Head of caudate nucleus (tissue), 42 donors: ENCODE measurements at regions not wholly inside any gene's neighbourhood (a gene's known extent, or its start where the extent isn't known, plus 50 kb on each side); places are given as distances from the start of the nearest gene placed in this dataset.
"Not testable (repeated sequence)": the region's sequence is repeated elsewhere in the genome, so short reads cannot be mapped to it uniquely, and the experiment has no call there.

Experiments used
- DNase-seq, 42 donors: peaks; one replicate each; pipeline versions ENCODE4 v3.0.0 to v3.0.0-alpha.2; 2020 to 2021; ENCODE audit warnings: mixed read lengths in 7 of 42
- intact Hi-C: fragments of 100-400 bp; cut with DNase I; formaldehyde crosslinking; loops from one replicate; pipeline ENCODE4 v1.15.0; 2022

DNA sequence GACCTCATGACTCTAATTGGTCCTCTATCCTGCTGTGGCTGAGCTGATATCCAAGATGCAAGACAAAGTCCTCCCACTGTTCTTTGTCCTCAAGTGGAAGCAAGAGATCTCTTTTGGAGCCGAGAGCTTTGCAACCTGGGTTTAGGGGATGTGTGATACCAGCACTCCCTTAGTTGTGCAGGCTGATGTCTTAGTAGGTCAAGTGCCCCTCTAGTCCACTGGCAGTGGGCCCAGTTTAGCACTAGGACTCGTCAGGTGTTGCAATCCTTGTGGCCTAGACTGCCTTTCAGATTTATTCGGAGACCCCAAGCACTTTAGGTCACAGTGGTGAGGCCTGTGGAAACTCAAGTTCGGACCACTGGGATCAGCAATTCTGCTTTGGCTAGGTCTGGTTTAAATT, 64.0 kb downstream of the GPRASP3 start:
- no peak for DNase-seq
- intact Hi-C loops, result no loop called here

DNA sequence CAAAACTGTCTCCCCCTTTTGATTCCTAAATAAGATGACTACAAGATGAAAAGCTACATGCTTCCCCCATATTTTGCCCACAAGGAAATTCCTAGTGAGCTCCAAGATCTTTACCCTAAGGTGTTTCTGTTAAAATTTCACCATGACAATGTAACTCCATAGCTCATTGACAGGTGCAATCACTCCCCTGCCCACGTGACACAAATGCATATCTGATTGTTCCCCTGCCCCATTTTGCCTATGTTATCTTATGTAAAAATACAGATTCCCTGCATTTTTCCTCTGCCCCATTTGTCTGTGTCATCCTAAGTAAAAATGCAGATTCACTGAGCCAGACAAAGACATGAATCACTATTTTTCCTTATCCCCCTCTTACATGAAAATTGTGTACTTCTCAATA, 66.7 kb downstream of the GPRASP3 start:
- intact Hi-C loops, result no loop called here
- no peak for DNase-seq

GRCh38 chrX:102808336-102808735, 87.8 kb downstream of the GPRASP3 start:
- intact Hi-C loops, result no loop called here
- DNase-seq, result no peak

- intact Hi-C loops, DNase-seq: not testable (repeated sequence)
Measured at GRCh38 chrX:102818269-102818668, 97.7 kb downstream of the GPRASP3 start.

DNA sequence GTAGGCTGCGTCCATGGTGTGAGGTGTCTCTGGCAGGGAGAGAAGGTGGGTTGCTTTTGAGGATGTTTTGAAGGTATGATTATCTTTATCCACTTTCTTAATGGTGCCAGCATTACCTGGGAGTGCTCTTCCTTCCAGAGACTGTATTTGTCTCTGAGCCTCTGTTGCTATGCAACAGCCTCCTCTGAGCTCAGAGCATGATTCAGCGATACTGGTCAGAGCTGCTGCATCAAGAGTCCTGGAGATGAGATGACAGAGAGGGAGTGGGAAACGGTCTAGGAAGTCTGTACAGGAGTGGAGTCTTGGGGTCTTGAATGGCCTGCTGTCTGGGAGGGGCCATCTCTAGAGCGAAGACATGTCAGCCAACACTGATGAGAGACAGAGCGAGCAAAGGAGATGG, 104.4 kb upstream of the RAB40AL start:
- intact Hi-C loops, result no loop called here
- DNase-seq, result peak in 35 of 42 donors; percentile 3 to 77 (median 27)

- DNase-seq, result peak in 1 of 42 donors; percentile 2
- intact Hi-C loops, result no loop called here
Measured at GRCh38 chrX:102833136-102833535, 103.9 kb upstream of the RAB40AL start.

GRCh38 chrX:102835504-102836146, 101.4 kb upstream of the RAB40AL start:
- intact Hi-C loops, result no loop called here
- DNase-seq, result peak in 31 of 42 donors; percentile 1 to 60 (median 22)

DNA sequence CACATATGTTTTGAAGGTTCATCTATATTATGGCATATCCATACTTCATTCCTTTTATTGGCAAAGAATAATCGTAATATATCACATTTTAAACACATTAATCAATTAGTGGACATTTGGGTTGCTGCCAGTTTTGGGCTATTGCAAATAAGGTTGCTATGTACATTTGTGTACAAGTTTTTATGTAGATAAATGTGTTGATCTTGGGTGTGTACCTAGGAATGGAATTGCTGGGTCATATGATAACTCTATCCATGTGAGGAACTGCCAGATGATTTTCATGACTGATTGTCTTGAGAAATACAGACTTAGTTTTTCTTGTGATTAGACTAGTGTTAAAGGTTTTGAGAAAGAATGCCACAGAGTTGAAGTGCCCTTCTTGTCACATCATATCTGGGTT, 99.2 kb upstream of the RAB40AL start:
- intact Hi-C loops, result no loop called here

DNA sequence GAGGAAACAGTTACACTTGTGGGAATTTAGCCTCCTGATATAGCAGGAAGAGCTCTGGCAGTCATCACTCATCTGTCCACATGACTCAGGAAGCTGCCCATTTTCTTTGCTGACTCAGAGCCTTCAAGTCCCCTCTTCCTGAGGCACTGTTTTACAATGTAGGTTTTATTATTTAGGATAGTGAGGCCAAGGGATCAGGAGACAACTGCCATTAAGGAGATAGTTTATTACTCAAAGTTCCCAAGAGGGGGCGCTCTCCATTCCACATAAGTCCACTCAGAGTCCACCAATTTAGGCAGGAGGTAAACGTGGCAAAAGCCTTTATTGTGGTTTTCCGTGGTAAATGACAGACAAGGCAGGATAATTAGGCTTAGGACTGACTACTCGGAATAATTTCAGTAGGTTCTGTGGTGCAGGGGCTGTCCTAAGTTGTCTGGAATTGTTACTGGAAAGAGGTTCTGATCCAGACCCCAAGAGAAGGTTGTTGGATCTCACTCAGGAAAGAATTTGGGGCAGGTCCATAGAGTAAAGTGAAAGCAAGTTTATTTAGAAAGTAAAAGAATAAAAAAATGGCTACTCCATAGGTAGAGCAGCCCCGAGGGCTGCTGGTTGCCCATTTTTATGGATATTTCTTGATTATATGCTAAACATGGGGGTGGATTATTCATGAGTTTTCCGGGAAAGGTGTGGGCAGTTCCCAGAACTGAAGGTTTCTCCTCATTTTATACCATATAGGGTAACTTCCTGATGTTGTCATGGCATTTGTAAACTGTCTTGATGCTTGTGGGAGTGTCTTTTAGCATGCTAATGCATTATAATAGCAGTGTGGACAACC, 96.0 kb upstream of the RAB40AL start:
- DNase-seq, result no peak
- intact Hi-C loops, result no loop called here

More for the DNA sequence above, 99.2 kb upstream of the RAB40AL start:
- DNase-seq, result no peak

DNA sequence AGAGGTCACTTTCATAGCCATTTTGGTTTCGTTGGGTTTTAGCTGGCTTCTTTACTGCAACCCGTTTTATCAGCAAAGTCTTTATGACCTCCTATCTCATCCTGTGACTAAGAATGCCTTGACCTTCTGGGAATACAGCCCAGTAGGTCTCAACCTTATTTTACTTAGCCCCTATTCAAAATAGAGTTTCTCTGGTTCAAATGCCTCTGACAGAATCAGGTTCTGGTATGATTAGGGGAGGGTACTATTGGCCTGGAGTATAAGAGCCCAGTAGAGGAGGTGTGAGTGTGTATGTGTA, 95.4 kb upstream of the RAB40AL start:
- DNase-seq, result no peak
- intact Hi-C loops, result no loop called here

- DNase-seq, result no peak
- intact Hi-C loops, result no loop called here
Measured at GRCh38 chrX:102845020-102845419, 92.1 kb upstream of the RAB40AL start.

GRCh38 chrX:102846544-102847236, 90.4 kb upstream of the RAB40AL start:
- DNase-seq, result no peak
- intact Hi-C loops, result no loop called here

GRCh38 chrX:102847362-102847761, 89.7 kb upstream of the RAB40AL start:
- intact Hi-C loops, result no loop called here
- DNase-seq, result no peak

DNA sequence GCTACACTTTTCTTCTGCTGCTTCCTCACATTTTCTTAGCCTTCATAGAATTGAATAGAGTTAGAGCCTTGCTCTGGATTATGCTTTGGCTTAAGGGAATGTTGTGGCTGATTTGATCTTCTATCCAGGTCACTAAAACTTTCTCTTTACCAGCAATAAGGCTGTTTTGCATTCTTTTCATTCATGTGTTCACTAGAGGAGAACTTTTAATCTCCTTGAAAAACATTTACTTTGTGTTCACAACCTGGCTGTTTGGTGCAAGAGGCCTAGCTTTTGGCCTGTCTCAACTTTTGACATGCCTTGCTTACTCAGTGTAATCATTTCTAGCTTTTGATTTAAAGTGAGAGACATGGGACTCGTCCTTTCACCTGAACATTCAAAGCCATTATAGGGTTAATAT, 87.7 kb upstream of the RAB40AL start:
- no peak for DNase-seq

DNA sequence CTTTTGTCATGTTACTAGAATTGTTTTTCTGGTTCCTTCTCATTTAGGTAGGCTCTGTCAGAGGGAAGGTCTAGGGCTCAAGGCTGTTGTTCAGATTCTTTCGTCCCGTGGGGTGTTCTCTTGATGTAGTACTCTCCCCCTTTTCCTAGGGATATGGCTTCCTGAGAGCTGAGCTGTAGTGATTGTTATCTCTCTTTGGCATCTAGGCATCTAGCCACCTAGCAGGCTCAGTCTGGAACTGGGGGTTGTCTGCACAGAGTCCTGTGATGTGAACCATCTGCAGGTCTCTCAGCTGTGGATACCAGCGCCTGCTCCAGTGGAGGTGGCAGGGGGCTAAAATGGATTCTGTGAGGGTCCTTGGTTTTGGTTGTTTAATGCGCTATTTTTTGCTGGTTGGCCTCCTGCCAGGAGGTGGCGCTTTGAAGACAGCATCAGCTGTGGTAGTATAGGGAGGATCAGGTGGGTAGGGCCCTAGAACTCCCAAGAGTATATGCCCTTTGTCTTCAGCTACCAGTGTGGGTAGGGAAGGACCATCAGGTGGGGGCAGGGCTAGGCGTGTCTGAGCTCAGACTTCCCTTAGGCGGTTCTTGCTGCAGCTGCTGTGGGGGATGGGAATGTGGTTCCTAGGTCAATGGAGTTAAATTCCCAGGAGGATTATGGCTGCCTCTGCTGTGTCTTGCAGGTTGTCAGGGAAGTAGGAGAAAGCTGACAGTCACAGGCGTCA, 78.1 kb upstream of the RAB40AL start:
- intact Hi-C loops, DNase-seq: not testable (repeated sequence)

More for the DNA sequence above, 87.7 kb upstream of the RAB40AL start:
- intact Hi-C loops, result no loop called here

DNA sequence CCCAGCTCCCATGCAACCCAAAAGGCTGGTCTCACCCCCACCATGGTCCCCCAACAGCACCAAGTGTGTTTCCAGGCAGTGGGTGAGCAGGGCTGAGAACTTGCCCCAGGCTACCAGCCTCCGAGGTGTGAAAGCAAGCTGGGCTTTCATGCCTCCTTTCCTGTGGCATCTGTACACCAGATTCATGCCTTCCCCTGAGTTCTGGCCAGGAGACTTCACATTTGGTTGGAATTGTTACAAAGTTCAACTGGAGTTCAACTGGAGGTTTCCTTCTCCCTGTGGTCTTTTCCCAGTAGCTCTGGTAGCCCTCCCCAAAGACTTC, 77.6 kb upstream of the RAB40AL start:
- intact Hi-C loops, result no loop called here
- DNase-seq, result no peak

DNA sequence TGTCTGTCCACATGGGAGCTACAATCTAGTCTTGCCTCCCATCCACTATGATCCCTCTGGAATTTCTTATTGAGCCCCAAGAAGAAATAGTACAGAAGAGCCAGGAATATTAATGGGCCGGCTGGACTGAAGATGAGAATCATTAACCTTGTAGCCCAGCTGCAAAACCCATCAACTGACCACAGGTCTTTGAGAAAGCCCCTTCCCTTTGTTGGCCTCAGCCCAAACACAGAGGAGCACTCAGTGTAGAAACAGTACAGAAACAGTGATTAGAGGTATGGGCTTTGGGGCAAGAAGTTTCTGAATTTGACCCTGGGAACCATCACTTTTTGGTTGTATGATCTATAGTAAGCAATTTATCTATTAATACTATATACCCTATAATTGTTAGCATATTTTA, 76.8 kb upstream of the RAB40AL start:
- no peak for DNase-seq
- intact Hi-C loops, result no loop called here

GRCh38 chrX:102863735-102864134, 73.3 kb upstream of the RAB40AL start:
- intact Hi-C loops, result no loop called here
- DNase-seq, result peak; percentile 25 to 92 (median 85)

DNA sequence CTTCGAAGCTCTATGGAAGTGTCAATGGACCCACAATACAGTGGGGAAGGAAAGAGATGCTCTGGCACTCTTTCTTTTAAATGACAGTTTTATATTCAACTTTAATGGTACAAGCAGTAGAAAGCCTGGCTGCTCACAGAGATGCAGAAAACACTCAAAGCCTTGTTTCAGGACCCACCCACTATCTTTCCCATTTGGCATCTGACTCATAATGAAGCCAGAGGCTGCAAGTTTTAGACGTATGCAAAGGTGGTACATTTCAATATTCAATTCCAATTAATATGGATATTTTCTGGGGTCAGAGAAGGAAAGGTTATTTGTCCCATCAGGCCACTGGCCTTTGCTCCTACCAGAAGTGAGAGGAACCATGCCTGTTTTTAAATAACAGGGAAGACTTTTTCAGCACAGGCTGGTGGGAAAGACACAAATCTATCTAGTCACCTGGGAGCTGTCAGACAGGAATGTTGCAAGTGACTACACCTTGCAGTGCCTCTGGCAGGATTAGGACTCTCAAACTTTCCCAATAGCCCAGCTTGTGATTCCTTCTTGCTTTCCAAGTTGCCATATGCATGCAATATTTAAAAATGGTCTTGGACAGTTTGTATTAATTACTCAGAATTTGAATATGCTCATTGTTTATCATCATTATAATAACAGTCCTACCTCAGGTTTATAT, 70.0 kb upstream of the RAB40AL start:
- DNase-seq, result peak in 5 of 42 donors; percentile 2 to 35 (median 6)
- intact Hi-C loops, result no loop called here
